ENCODE measurements at regions not wholly inside any gene's neighbourhood (a gene's known extent, or its start where the extent isn't known, plus 50 kb on each side); places are given as distances from the start of the nearest gene placed in this dataset.
A peak's percentile ranks its signal among the peaks of the same experiment; 100 is the strongest.

- no peak for DNase-seq (ENCODE audit: low spot score)
- Histone ChIP-seq H3K27me3 (ENCODE audit: control insufficient read depth in 4 of 4, insufficient read depth in 4 of 4, low read length in 3 of 4) (no peaks in the 10 kb centered on the region), H3K27ac (ENCODE audit: low read depth in 1 of 2, low read length in 2 of 2) (no peak overlapping the region), H3K4me3 (ENCODE audit: low read depth in 1 of 3, low read length in 3 of 3) (peak overlapping the region in 1 of 3 donors; percentile 16), H3K4me1 (ENCODE audit: control insufficient read depth in 4 of 4, insufficient read depth in 4 of 4, low read length in 3 of 4) (peaks cover 0 to 24% (median 17%) of the 10 kb centered on the region in 4 donors), H3K9ac (ENCODE audit: low read depth in 1 of 2, low read length in 2 of 2) (no peak overlapping the region), H3K36me3 (ENCODE audit: control insufficient read depth in 4 of 4, insufficient read depth in 3 of 4, low read depth in 1 of 4, low read length in 3 of 4) (no peaks in the 10 kb centered on the region), H3K9me3 (ENCODE audit: control insufficient read depth in 4 of 4, low read length in 3 of 4) (no peaks in the 10 kb centered on the region)
- WGBS = 9% methylated on average over 5 of the region's 5 CpGs
- TF ChIP-seq TAF1 (conservative IDR thresholded peaks at IDR 0.05) (no peak), FOXA2 (IDR thresholded peaks at IDR 0.05) (no peak), HNF4A (conservative IDR thresholded peaks at IDR 0.05) (peak; percentile 64 to 78), NR2F2 (IDR thresholded peaks at IDR 0.05) (no peak), EGR1 (IDR thresholded peaks at IDR 0.05; ENCODE audit: low read depth in 2 of 2) (no peak), REST (IDR thresholded peaks at IDR 0.05) (no peak), GABPA (IDR thresholded peaks at IDR 0.05 in 1 of 2, conservative IDR thresholded peaks at IDR 0.05 in 1 of 2) (no peak), YY1 (IDR thresholded peaks at IDR 0.05) (peak; percentile 26), SP1 (IDR thresholded peaks at IDR 0.05) (peak; percentile 14), ATF3 (IDR thresholded peaks at IDR 0.05) (no peak), RAD21 (IDR thresholded peaks at IDR 0.05) (no peak), HNF4G (IDR thresholded peaks at IDR 0.05) (no peak), FOXA1 (IDR thresholded peaks at IDR 0.05) (no peak), RXRA (IDR thresholded peaks at IDR 0.05) (peak; percentile 29 to 33), CTCF (IDR thresholded peaks at IDR 0.05; ENCODE audit: low read depth, low read length, missing input control) (no peak)
- TF ChIP-seq, protein P1, sequence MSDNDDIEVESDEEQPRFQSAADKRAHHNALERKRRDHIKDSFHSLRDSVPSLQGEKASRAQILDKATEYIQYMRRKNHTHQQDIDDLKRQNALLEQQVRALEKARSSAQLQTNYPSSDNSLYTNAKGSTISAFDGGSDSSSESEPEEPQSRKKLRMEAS (IDR thresholded peaks at IDR 0.05) = no peak
Observed at GRCh38 chr14:49363821-49364751, 222.1 kb downstream of the RPS29 start.

- no peak overlapping the region for H3K27ac ChIP-seq (ENCODE audit: low read depth in 1 of 2, low read length in 2 of 2)
- H3K27me3 ChIP-seq (ENCODE audit: control insufficient read depth in 4 of 4, insufficient read depth in 4 of 4, low read length in 3 of 4) = no peaks in the 10 kb centered on the region
- H3K4me1 ChIP-seq (ENCODE audit: control insufficient read depth in 4 of 4, insufficient read depth in 4 of 4, low read length in 3 of 4) = peaks cover 0 to 24% (median 17%) of the 10 kb centered on the region in 4 donors
- no peak overlapping the region for H3K4me3 ChIP-seq (ENCODE audit: low read depth in 1 of 3, low read length in 3 of 3)
- peak in 1 of 2 donors; percentile 9 for TF ChIP-seq RXRA (IDR thresholded peaks at IDR 0.05)
- peak in 1 of 2 donors; percentile 34 for TF ChIP-seq HNF4A (conservative IDR thresholded peaks at IDR 0.05)
- TF ChIP-seq EGR1 (IDR thresholded peaks at IDR 0.05; ENCODE audit: low read depth in 2 of 2) = no peak
- H3K9ac ChIP-seq (ENCODE audit: low read depth in 1 of 2, low read length in 2 of 2) = no peak overlapping the region
- no peaks in the 10 kb centered on the region for H3K9me3 ChIP-seq (ENCODE audit: control insufficient read depth in 4 of 4, low read length in 3 of 4)
- 31% methylated on average over 1 of the region's 1 CpG for WGBS
- DNase-seq (ENCODE audit: low spot score) = no peak
- no peaks in the 10 kb centered on the region for H3K36me3 ChIP-seq (ENCODE audit: control insufficient read depth in 4 of 4, insufficient read depth in 3 of 4, low read depth in 1 of 4, low read length in 3 of 4)
Observed at GRCh38 chr14:49362916-49363315, 223.3 kb downstream of the RPS29 start.
